K562 (cell line): ENCODE measurements at regions not wholly inside any gene's neighbourhood (a gene's known extent, or its start where the extent isn't known, plus 50 kb on each side); places are given as distances from the start of the nearest gene placed in this dataset.

Experiments used
- ATAC-seq: fragments of 200-7000 bp; cut with Tn5 transposase; 3 replicates; pipeline ENCODE4 v1.9.1; 2020; ENCODE audit warnings: moderate library complexity
- BruUV-seq: library from RNA; stranded (reverse); fragments of 400-500 nt; replicated peaks from 2 replicates; lab custom pipeline; 2021; lab: Mats Ljungman, UMichigan
- CTCF ChIA-PET: fragments of 300-600 bp; formaldehyde crosslinking; extraction: SDS; loops from one replicate; lab custom pipeline; 2021; ENCODE audit warnings: low intra/inter-chr PET ratio; lab: Yijun Ruan, JAX
- POLR2A ChIA-PET: fragments of 300-600, 350-650 bp; sonication (Branson Sonifier 250); formaldehyde crosslinking; extraction: SDS; loops from one replicate; lab custom pipeline; 2021; ENCODE audit warnings: antibody characterized with exemption, inconsistent platforms; lab: Yijun Ruan, JAX
- DNase-seq, 4 experiments: peaks; one replicate each; pipeline versions ENCODE4 v3.0.0 to v3.0.0-alpha.2; 2011 to 2018; ENCODE audit warnings: low spot score in 3 of 4, mixed read lengths in 3 of 4; ENCODE audit errors: extremely low read depth in 1 of 4
- FAIRE-seq: peaks from 2 replicates; lab custom pipeline; 2011; peaks lifted over from hg19 to GRCh38; lab: Jason Lieb, UNC
- H2AFZ ChIP-seq: 2 replicates; pipeline ENCODE4 v1.6.0; 2011; ENCODE audit warnings: low read depth, low read length, control low read depth, inconsistent platforms
- H3K27ac ChIP-seq: fragments of 200-600 bp; 3 replicates; pipeline ENCODE4 v1.8.0; 2011; ENCODE audit warnings: low read depth, mild to moderate bottlenecking, control low read depth, inconsistent platforms, low read length, moderate library complexity, mixed read lengths; ENCODE audit errors: extremely low read depth
- H3K27me3 ChIP-seq, 2 experiments: fragments of 300-600 bp in 1 of 2; 2 replicates in 1 of 2; 3 replicates in 1 of 2; pipeline versions ENCODE4 v1.6.0 to v1.8.0; 2011; ENCODE audit warnings: inconsistent platforms in 2 of 2, low read length in 2 of 2, mild to moderate bottlenecking in 1 of 2, mixed read lengths in 1 of 2, moderate library complexity in 1 of 2; ENCODE audit not compliant: control insufficient read depth in 2 of 2, insufficient read depth in 2 of 2
- H3K36me3 ChIP-seq: fragments of 300-600 bp; 3 replicates; pipeline ENCODE4 v1.8.0; 2011; ENCODE audit warnings: mild to moderate bottlenecking, low read length, inconsistent platforms; ENCODE audit not compliant: control insufficient read depth, insufficient read depth
- H3K4me1 ChIP-seq, 2 experiments: fragments of 200-600 bp in 1 of 2; replicated peaks in 1 of 2; 2 replicates in 1 of 2; 3 replicates in 1 of 2; pipeline versions ENCODE4 v1.5.1 to v1.8.0; 2011; ENCODE audit warnings: inconsistent platforms in 2 of 2, low read length in 2 of 2, mild to moderate bottlenecking in 1 of 2, mixed read lengths in 1 of 2, moderate library complexity in 1 of 2; ENCODE audit not compliant: control insufficient read depth in 2 of 2, insufficient read depth in 2 of 2
- H3K4me2 ChIP-seq: 2 replicates; pipeline ENCODE4 v1.6.1; 2011; ENCODE audit warnings: low read length, control low read depth, inconsistent platforms, mixed read lengths; ENCODE audit not compliant: insufficient read depth
- H3K4me3 ChIP-seq: fragments of 200-600 bp; sonication (generic), shearing (Covaris generic); 2 replicates; pipeline ENCODE4 v1.5.1; 2016; ENCODE audit warnings: control low read depth, inconsistent platforms
- H3K79me2 ChIP-seq: fragments of 200-600 bp; 3 replicates; pipeline ENCODE4 v1.8.0; 2011; ENCODE audit warnings: low read length, inconsistent platforms; ENCODE audit not compliant: control insufficient read depth, insufficient read depth
- H3K9ac ChIP-seq, 2 experiments: 2 replicates each; pipeline versions ENCODE4 v1.6.0 to v1.6.1; 2011; ENCODE audit warnings: low read depth in 2 of 2, low read length in 2 of 2, control low read depth in 1 of 2, inconsistent platforms in 1 of 2, mild to moderate bottlenecking in 1 of 2, mixed read lengths in 1 of 2; ENCODE audit not compliant: insufficient read depth in 1 of 2
- H3K9me1 ChIP-seq: one replicate; pipeline ENCODE4 v1.6.0; 2011; ENCODE audit warnings: inconsistent platforms, mild to moderate bottlenecking, low read length, moderate library complexity; ENCODE audit not compliant: control insufficient read depth, insufficient read depth
- H3K9me3 ChIP-seq: replicated peaks from 2 replicates; pipeline ENCODE4 v1.5.1; 2011; ENCODE audit warnings: low read depth, low read length, inconsistent platforms; ENCODE audit not compliant: control insufficient read depth, insufficient read depth
- H4K20me1 ChIP-seq: replicated peaks from 2 replicates; pipeline ENCODE4 v1.6.1; 2011; ENCODE audit warnings: low read length, inconsistent platforms, mixed read lengths; ENCODE audit not compliant: control insufficient read depth, insufficient read depth
- ATF1 ChIP-seq, 2 experiments: fragments of 450-650 bp in 1 of 2; IDR thresholded peaks; 2 replicates each; pipeline ENCODE4 v1.6.1; 2016; ENCODE audit warnings: missing compliant biosample characterization in 1 of 2, missing genetic modification characterization in 1 of 2
- CREM ChIP-seq: IDR thresholded peaks from 2 replicates; pipeline ENCODE4 v1.6.1; 2014; ENCODE audit warnings: antibody characterized with exemption, low read depth
- FUS ChIP-seq: fragments of 200-400 bp; formaldehyde crosslinking; optimal IDR thresholded peaks from 2 replicates; pipeline ENCODE3; 2017; ENCODE audit warnings: low read depth, low read length
- MAZ ChIP-seq, 2 experiments: fragments of 450-650 bp in 1 of 2; sonication (generic) in 1 of 2; formaldehyde crosslinking; IDR thresholded peaks in 1 of 2; conservative IDR thresholded peaks in 1 of 2; 2 replicates each; pipeline versions ENCODE4 v1.4.0 to v1.5.0; 2020; ENCODE audit warnings: mild to moderate bottlenecking in 1 of 2, missing genetic modification reagents in 1 of 2
- RAD21 ChIP-seq, 2 experiments: fragments of 250-450 bp in 1 of 2; fragments of 450-650 bp in 1 of 2; sonication (Bioruptor Pico) in 1 of 2; formaldehyde crosslinking in 1 of 2; IDR thresholded peaks in 1 of 2; conservative IDR thresholded peaks in 1 of 2; 2 replicates each; pipeline versions ENCODE4 v1.4.0 to v1.8.0; 2020 to 2022; ENCODE audit warnings: mild to moderate bottlenecking in 2 of 2, moderate library complexity in 1 of 2
- RBM22 ChIP-seq: fragments of 200-400 bp; formaldehyde crosslinking; IDR thresholded peaks from 2 replicates; pipeline ENCODE4 v1.6.1; 2018; ENCODE audit warnings: low read length, low read depth; ENCODE audit not compliant: poor library complexity, severe bottlenecking
- ZNF75A ChIP-seq: fragments of 450-650 bp; formaldehyde crosslinking; IDR thresholded peaks from 2 replicates; pipeline ENCODE4 v1.4.0; 2020; ENCODE audit warnings: mild to moderate bottlenecking
- WGBS: fragments of 100-300 bp; shearing (Covaris generic); methylation state at CpG from one replicate; pipeline ENCODE4 v1.1.6; 2016; ENCODE audit warnings: low coverage, mixed read lengths; ENCODE audit not compliant: insufficient coverage; ENCODE audit errors: missing lambda C conversion rate; 5-methylcytosine and 5-hydroxymethylcytosine counted together
- in situ Hi-C: fragments of 300-500 bp; cut with MboI; formaldehyde crosslinking; loops from 4 replicates; pipeline ENCODE4 v1.15.0; 2018; ENCODE audit warnings: inconsistent platforms, mixed read lengths
- intact Hi-C: fragments of 100-400 bp; cut with micrococcal nuclease; formaldehyde crosslinking; loops from 2 replicates; pipeline ENCODE4 v1.14.2; 2022
- TF ChIP-seq, protein P1 (sequence below): IDR thresholded peaks from 2 replicates; pipeline ENCODE4 v1.6.1; 2011; ENCODE audit warnings: borderline replicate concordance, low read depth, mild to moderate bottlenecking, moderate library complexity, low read length; ENCODE audit not compliant: insufficient read depth, poor library complexity, severe bottlenecking
- TF ChIP-seq, protein P2 (sequence below), 2 experiments: fragments of 450-650 bp in 1 of 2; IDR thresholded peaks; 2 replicates each; pipeline ENCODE4 v1.6.1; 2011 to 2017; ENCODE audit warnings: low read depth in 2 of 2, antibody characterized with exemption in 1 of 2, borderline replicate concordance in 1 of 2, low read length in 1 of 2, mild to moderate bottlenecking in 1 of 2, mixed read lengths in 1 of 2; ENCODE audit not compliant: control insufficient read depth in 1 of 2
- TF ChIP-seq, protein P3 (sequence below): fragments of 200-800 bp; sonication (Bioruptor generic); IDR thresholded peaks from 2 replicates; pipeline ENCODE4 v1.6.1; 2016; ENCODE audit warnings: missing genetic modification characterization, missing compliant biosample characterization

DNA sequence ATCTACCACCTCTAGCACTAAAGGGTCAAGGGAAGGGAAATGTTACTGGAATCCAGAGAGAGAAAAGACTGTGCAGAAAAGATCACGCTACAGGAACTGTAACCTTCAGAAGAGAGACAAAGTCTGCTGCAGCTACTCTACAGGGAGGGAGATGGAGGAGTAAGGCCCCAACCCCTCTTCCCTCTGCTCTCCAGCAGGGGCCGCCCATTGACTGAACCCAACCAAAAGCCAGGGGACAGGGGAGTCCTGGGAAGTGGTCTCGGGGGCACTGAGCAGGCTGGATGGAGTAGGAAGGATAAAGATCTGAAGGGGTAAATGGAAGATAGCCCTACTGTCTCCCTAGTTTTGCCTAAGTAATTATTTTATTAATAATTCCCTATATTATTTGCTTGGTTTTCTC lies 72.8 kb upstream of the NR5A2 start:
- H3K27me3 ChIP-seq: peaks cover 0 to 5% of the 10 kb centered on the region in 2 experiments; a peak in 1 of 5 replicates
- DNase-seq: peak; percentile 28 to 50 (median 32)
- no peaks in the 10 kb centered on the region for H3K9me1 ChIP-seq
- no peak overlapping the region for H3K4me3 ChIP-seq
- in situ Hi-C loops: no loop called here
- WGBS: 2% methylated on average over 3 of the region's 3 CpGs
- BruUV-seq: no TSS peak
- POLR2A ChIA-PET: no interaction called here
- no peak overlapping the region for H2AFZ ChIP-seq
- CTCF ChIA-PET: no interaction called here
- intact Hi-C loops: loop anchor here (10.0 kb wide), 1 partner anchor 530 kb away; no protein-coding TSS in a partner anchor
- no peaks in the 10 kb centered on the region for H3K36me3 ChIP-seq
- no peaks in the 10 kb centered on the region for H3K79me2 ChIP-seq
- FAIRE-seq: no peak
- ATAC-seq: peak; percentile 79
- H3K9me3 ChIP-seq: no peaks in the 10 kb centered on the region
- no peak overlapping the region for H3K9ac ChIP-seq
- peaks cover 0 to 6% of the 10 kb centered on the region in 2 experiments; a peak in 2 of 5 replicates for H3K4me1 ChIP-seq
- no peak overlapping the region for H3K4me2 ChIP-seq
- no peak overlapping the region for H3K27ac ChIP-seq
- H4K20me1 ChIP-seq: no peaks in the 10 kb centered on the region
- TF ChIP-seq, protein P1, sequence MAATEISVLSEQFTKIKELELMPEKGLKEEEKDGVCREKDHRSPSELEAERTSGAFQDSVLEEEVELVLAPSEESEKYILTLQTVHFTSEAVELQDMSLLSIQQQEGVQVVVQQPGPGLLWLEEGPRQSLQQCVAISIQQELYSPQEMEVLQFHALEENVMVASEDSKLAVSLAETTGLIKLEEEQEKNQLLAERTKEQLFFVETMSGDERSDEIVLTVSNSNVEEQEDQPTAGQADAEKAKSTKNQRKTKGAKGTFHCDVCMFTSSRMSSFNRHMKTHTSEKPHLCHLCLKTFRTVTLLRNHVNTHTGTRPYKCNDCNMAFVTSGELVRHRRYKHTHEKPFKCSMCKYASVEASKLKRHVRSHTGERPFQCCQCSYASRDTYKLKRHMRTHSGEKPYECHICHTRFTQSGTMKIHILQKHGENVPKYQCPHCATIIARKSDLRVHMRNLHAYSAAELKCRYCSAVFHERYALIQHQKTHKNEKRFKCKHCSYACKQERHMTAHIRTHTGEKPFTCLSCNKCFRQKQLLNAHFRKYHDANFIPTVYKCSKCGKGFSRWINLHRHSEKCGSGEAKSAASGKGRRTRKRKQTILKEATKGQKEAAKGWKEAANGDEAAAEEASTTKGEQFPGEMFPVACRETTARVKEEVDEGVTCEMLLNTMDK: peak; percentile 62
- TF ChIP-seq RAD21 (CRISPR knock-in tag; conservative IDR thresholded peaks at IDR 0.05 in 1 of 2, IDR thresholded peaks at IDR 0.05 in 1 of 2): peak; percentile 33 to 52; a peak in 3 of 4 replicates
- peak in 1 of 2 experiments; percentile 53; a peak in 2 of 4 replicates for TF ChIP-seq MAZ (CRISPR knock-in tag; conservative IDR thresholded peaks at IDR 0.05 in 1 of 2, IDR thresholded peaks at IDR 0.05 in 1 of 2)
- no peak for TF ChIP-seq CREM
- TF ChIP-seq FUS: no peak
- no peak for TF ChIP-seq ATF1 (CRISPR knock-in tag; IDR thresholded peaks at IDR 0.05)
- no peak for TF ChIP-seq ATF1 (tag; IDR thresholded peaks at IDR 0.05)
- no peak for TF ChIP-seq RBM22
- TF ChIP-seq, protein P2, sequence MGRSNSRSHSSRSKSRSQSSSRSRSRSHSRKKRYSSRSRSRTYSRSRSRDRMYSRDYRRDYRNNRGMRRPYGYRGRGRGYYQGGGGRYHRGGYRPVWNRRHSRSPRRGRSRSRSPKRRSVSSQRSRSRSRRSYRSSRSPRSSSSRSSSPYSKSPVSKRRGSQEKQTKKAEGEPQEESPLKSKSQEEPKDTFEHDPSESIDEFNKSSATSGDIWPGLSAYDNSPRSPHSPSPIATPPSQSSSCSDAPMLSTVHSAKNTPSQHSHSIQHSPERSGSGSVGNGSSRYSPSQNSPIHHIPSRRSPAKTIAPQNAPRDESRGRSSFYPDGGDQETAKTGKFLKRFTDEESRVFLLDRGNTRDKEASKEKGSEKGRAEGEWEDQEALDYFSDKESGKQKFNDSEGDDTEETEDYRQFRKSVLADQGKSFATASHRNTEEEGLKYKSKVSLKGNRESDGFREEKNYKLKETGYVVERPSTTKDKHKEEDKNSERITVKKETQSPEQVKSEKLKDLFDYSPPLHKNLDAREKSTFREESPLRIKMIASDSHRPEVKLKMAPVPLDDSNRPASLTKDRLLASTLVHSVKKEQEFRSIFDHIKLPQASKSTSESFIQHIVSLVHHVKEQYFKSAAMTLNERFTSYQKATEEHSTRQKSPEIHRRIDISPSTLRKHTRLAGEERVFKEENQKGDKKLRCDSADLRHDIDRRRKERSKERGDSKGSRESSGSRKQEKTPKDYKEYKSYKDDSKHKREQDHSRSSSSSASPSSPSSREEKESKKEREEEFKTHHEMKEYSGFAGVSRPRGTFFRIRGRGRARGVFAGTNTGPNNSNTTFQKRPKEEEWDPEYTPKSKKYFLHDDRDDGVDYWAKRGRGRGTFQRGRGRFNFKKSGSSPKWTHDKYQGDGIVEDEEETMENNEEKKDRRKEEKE (IDR thresholded peaks at IDR 0.05; ENCODE audit: borderline replicate concordance in 1 of 2, control insufficient read depth in 1 of 2, low read depth in 2 of 2, low read length in 1 of 2): no peak
- TF ChIP-seq ZNF75A (CRISPR knock-in tag): no peak
- TF ChIP-seq, protein P3, sequence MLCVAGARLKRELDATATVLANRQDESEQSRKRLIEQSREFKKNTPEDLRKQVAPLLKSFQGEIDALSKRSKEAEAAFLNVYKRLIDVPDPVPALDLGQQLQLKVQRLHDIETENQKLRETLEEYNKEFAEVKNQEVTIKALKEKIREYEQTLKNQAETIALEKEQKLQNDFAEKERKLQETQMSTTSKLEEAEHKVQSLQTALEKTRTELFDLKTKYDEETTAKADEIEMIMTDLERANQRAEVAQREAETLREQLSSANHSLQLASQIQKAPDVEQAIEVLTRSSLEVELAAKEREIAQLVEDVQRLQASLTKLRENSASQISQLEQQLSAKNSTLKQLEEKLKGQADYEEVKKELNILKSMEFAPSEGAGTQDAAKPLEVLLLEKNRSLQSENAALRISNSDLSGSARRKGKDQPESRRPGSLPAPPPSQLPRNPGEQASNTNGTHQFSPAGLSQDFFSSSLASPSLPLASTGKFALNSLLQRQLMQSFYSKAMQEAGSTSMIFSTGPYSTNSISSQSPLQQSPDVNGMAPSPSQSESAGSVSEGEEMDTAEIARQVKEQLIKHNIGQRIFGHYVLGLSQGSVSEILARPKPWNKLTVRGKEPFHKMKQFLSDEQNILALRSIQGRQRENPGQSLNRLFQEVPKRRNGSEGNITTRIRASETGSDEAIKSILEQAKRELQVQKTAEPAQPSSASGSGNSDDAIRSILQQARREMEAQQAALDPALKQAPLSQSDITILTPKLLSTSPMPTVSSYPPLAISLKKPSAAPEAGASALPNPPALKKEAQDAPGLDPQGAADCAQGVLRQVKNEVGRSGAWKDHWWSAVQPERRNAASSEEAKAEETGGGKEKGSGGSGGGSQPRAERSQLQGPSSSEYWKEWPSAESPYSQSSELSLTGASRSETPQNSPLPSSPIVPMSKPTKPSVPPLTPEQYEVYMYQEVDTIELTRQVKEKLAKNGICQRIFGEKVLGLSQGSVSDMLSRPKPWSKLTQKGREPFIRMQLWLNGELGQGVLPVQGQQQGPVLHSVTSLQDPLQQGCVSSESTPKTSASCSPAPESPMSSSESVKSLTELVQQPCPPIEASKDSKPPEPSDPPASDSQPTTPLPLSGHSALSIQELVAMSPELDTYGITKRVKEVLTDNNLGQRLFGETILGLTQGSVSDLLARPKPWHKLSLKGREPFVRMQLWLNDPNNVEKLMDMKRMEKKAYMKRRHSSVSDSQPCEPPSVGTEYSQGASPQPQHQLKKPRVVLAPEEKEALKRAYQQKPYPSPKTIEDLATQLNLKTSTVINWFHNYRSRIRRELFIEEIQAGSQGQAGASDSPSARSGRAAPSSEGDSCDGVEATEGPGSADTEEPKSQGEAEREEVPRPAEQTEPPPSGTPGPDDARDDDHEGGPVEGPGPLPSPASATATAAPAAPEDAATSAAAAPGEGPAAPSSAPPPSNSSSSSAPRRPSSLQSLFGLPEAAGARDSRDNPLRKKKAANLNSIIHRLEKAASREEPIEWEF (CRISPR knock-in tag): no peak
